PC-9 (cell line): ENCODE measurements at regions not wholly inside any gene's neighbourhood (a gene's known extent, or its start where the extent isn't known, plus 50 kb on each side); places are given as distances from the start of the nearest gene placed in this dataset.

ENCODE experiments used
- BruUV-seq: library from RNA; stranded (reverse); fragments of 400-500 nt; replicated peaks from 2 replicates; lab custom pipeline; 2021; lab: Mats Ljungman, UMichigan
- CTCF ChIA-PET: fragments of 300-600 bp; sonication (Branson Sonifier 250); formaldehyde crosslinking; loops from one replicate; lab custom pipeline; 2022; ENCODE audit warnings: antibody characterized with exemption; lab: Charles Lee
- POLR2A ChIA-PET: fragments of 300-600 bp; sonication (Branson Sonifier 250); formaldehyde crosslinking; loops from one replicate; lab custom pipeline; 2022; ENCODE audit warnings: antibody characterized with exemption; ENCODE audit not compliant: unreplicated experiment; lab: Charles Lee
- DNase-seq, 2 experiments: peaks; one replicate each; pipeline versions ENCODE4 v3.0.0 to v3.0.0-alpha.2; 2015 to 2022; ENCODE audit warnings: mixed read lengths in 1 of 2
- H2AFZ ChIP-seq: fragments of 200-600 bp; sonication (generic); 2 replicates; pipeline ENCODE4 v1.8.1; 2017; ENCODE audit warnings: antibody characterized with exemption
- H3F3A ChIP-seq: fragments of 200-600 bp; sonication (generic); 2 replicates; pipeline ENCODE4 v1.8.1; 2017; ENCODE audit warnings: antibody characterized with exemption, mild to moderate bottlenecking, low read depth; ENCODE audit not compliant: insufficient read depth
- H3K27ac ChIP-seq: fragments of 200-600 bp; sonication (generic); 2 replicates; pipeline ENCODE4 v1.6.1; 2016; ENCODE audit warnings: mixed run types
- H3K27me3 ChIP-seq: fragments of 200-600 bp; sonication (generic); 2 replicates; pipeline ENCODE4 v1.6.1; 2016; ENCODE audit warnings: low read depth, mixed run types; ENCODE audit not compliant: insufficient read depth
- H3K36me3 ChIP-seq: fragments of 200-600 bp; sonication (generic); 2 replicates; pipeline ENCODE4 v1.6.1; 2016; ENCODE audit warnings: low read depth, mixed run types
- H3K4me1 ChIP-seq: fragments of 200-600 bp; sonication (generic); replicated peaks from 2 replicates; pipeline ENCODE4 v1.6.1; 2016; ENCODE audit warnings: mixed run types; ENCODE audit not compliant: insufficient read depth
- H3K4me2 ChIP-seq: fragments of 200-600 bp; sonication (generic); 2 replicates; pipeline ENCODE4 v1.6.1; 2017; ENCODE audit warnings: mixed run types
- H3K4me3 ChIP-seq: fragments of 200-600 bp; sonication (generic); 2 replicates; pipeline ENCODE4 v1.6.1; 2016; ENCODE audit warnings: mixed run types
- H3K79me2 ChIP-seq: fragments of 200-600 bp; sonication (generic); 2 replicates; pipeline ENCODE4 v1.6.1; 2017; ENCODE audit warnings: low read depth, mixed run types
- H3K9me2 ChIP-seq: fragments of 200-600 bp; sonication (generic); 2 replicates; pipeline ENCODE4 v1.8.1; 2017; ENCODE audit warnings: mild to moderate bottlenecking; ENCODE audit not compliant: insufficient read depth
- H3K9me3 ChIP-seq: fragments of 200-600 bp; sonication (generic); 2 replicates; pipeline ENCODE4 v1.8.1; 2016; ENCODE audit warnings: low read depth; ENCODE audit not compliant: insufficient read depth
- H4K20me1 ChIP-seq: fragments of 200-600 bp; sonication (generic); 2 replicates; pipeline ENCODE4 v1.8.1; 2017; ENCODE audit not compliant: insufficient read depth
- EZH2 ChIP-seq: fragments of 200-600 bp; sonication (generic); IDR thresholded peaks from 2 replicates; pipeline ENCODE4 v1.8.0; 2017; ENCODE audit warnings: antibody characterized with exemption, low read depth
- intact Hi-C: fragments of 100-400 bp; cut with micrococcal nuclease; formaldehyde crosslinking; loops from one replicate; pipeline ENCODE4 v1.10.0; 2022; ENCODE audit not compliant: unreplicated experiment
- TF ChIP-seq, protein P1 (sequence below): fragments of 200-600 bp; sonication (generic); conservative IDR thresholded peaks from 2 replicates; pipeline ENCODE4 v1.6.1; 2017; ENCODE audit warnings: mixed run types, antibody characterized with exemption, mild to moderate bottlenecking, moderate library complexity

DNA sequence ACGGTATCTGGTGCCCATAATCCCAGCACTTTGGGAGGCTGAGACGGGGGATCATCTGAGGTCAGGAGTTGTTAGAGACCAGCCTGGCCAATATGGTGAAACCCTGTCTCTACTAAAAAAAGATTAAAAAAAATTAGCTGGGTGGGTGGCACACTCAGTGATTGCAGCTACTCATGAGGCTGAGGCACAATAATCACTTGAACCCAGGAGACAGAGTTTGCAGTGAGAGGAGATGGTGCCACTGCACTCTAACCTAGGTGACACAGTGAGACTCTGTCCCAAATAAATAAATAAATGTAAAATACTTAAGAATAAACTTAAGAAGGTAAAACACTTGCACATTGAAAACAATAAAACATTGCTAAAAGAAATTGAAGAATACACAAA is 90.4 kb downstream of the ZNF280B start:
- peaks cover 70% of the 10 kb centered on the region for H3K27me3 ChIP-seq
- TF ChIP-seq EZH2: no peak
- TF ChIP-seq, protein P1, sequence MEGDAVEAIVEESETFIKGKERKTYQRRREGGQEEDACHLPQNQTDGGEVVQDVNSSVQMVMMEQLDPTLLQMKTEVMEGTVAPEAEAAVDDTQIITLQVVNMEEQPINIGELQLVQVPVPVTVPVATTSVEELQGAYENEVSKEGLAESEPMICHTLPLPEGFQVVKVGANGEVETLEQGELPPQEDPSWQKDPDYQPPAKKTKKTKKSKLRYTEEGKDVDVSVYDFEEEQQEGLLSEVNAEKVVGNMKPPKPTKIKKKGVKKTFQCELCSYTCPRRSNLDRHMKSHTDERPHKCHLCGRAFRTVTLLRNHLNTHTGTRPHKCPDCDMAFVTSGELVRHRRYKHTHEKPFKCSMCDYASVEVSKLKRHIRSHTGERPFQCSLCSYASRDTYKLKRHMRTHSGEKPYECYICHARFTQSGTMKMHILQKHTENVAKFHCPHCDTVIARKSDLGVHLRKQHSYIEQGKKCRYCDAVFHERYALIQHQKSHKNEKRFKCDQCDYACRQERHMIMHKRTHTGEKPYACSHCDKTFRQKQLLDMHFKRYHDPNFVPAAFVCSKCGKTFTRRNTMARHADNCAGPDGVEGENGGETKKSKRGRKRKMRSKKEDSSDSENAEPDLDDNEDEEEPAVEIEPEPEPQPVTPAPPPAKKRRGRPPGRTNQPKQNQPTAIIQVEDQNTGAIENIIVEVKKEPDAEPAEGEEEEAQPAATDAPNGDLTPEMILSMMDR: no peak
- H3K36me3 ChIP-seq: no peaks in the 10 kb centered on the region
- POLR2A ChIA-PET: no interaction called here
- intact Hi-C loops: no loop called here
- no peaks in the 10 kb centered on the region for H4K20me1 ChIP-seq
- H3K4me3 ChIP-seq: no peak overlapping the region
- CTCF ChIA-PET: no interaction called here
- no peak for DNase-seq
- H3K9me2 ChIP-seq: no peaks in the 10 kb centered on the region
- H3K79me2 ChIP-seq: no peaks in the 10 kb centered on the region
- no peak overlapping the region for H3K4me2 ChIP-seq
- H3K27ac ChIP-seq: no peak overlapping the region
- BruUV-seq: no TSS peak
- no peaks in the 10 kb centered on the region for H3F3A ChIP-seq
- H2AFZ ChIP-seq: no peak overlapping the region
- no peaks in the 10 kb centered on the region for H3K9me3 ChIP-seq
- H3K4me1 ChIP-seq: no peaks in the 10 kb centered on the region

DNA sequence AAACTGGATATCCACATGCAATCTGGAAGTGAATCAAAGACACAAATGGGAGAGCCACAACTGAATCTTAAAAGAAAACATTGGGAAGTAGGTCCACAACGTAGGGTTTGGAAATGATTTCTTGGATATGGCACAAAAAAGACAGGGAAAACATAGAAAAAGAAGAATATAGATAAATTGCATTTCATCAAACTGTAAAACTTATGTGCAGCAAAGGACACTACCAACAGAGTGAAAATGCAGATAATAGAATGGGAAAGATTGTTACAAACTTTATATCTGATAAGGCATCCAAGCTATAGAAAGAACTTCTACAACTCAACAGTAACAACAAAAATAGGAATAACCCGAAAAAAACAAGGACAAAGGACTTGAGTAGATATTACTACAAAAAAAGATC is 89.6 kb downstream of the ZNF280B start:
- H3K4me1 ChIP-seq: no peaks in the 10 kb centered on the region
- peaks cover 73% of the 10 kb centered on the region for H3K27me3 ChIP-seq
- no peaks in the 10 kb centered on the region for H3K79me2 ChIP-seq
- H3K9me2 ChIP-seq: no peaks in the 10 kb centered on the region
- no peak overlapping the region for H3K4me3 ChIP-seq
- CTCF ChIA-PET: no interaction called here
- TF ChIP-seq EZH2: no peak
- TF ChIP-seq, protein P1: no peak
- no peak overlapping the region for H2AFZ ChIP-seq
- no peaks in the 10 kb centered on the region for H4K20me1 ChIP-seq
- intact Hi-C loops: no loop called here
- no peak overlapping the region for H3K27ac ChIP-seq
- POLR2A ChIA-PET: no interaction called here
- BruUV-seq: no TSS peak
- no peak for DNase-seq
- no peaks in the 10 kb centered on the region for H3F3A ChIP-seq
- H3K9me3 ChIP-seq: no peaks in the 10 kb centered on the region
- no peak overlapping the region for H3K4me2 ChIP-seq
- H3K36me3 ChIP-seq: no peaks in the 10 kb centered on the region

DNA sequence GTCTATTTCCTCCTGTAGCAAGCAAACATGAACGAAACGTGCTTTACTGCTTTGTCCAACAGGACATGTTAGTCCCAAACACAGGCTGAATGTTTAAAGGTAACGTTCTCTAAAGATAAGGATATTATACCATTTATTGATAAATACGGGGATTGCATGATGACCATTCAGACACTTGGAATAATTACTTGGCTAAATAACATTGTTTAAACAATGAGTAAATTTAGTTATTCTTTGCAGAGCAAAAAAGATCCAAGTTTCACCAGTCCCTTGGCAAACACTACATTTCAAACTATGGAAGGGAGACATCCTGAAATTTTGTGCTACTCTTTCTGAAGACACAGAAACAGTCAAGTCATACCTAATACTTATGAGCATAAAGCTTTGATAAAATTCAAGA is 88.0 kb downstream of the ZNF280B start:
- H3F3A ChIP-seq: no peaks in the 10 kb centered on the region
- H3K27me3 ChIP-seq: peaks cover 76% of the 10 kb centered on the region
- H3K79me2 ChIP-seq: no peaks in the 10 kb centered on the region
- no peak overlapping the region for H2AFZ ChIP-seq
- no peaks in the 10 kb centered on the region for H3K36me3 ChIP-seq
- no peak overlapping the region for H3K4me3 ChIP-seq
- no peak overlapping the region for H3K4me2 ChIP-seq
- ChIA-PET POLR2A (no interaction called here), CTCF (no interaction called here)
- no peaks in the 10 kb centered on the region for H4K20me1 ChIP-seq
- intact Hi-C loops: loop anchor here (10.0 kb wide), 1 partner anchor 216 kb away; no protein-coding TSS in a partner anchor
- no peaks in the 10 kb centered on the region for H3K9me2 ChIP-seq
- BruUV-seq: no TSS peak
- no peaks in the 10 kb centered on the region for H3K4me1 ChIP-seq
- no peaks in the 10 kb centered on the region for H3K9me3 ChIP-seq
- TF ChIP-seq, protein P1: no peak
- no peak for TF ChIP-seq EZH2
- no peak overlapping the region for H3K27ac ChIP-seq
- DNase-seq: no peak
